22Rv1 (cell line): ENCODE measurements at regions not wholly inside any gene's neighbourhood (a gene's known extent, or its start where the extent isn't known, plus 50 kb on each side); places are given as distances from the start of the nearest gene placed in this dataset.

ENCODE experiments used
- H3K27ac ChIP-seq: fragments of 450-650 bp; 2 replicates; pipeline ENCODE4 v1.5.1; 2017
- ZFX ChIP-seq: fragments of 450-650 bp; IDR thresholded peaks from 2 replicates; pipeline ENCODE4 v1.6.1; 2017; ENCODE audit warnings: antibody characterized with exemption, borderline replicate concordance
- TF ChIP-seq, protein P1 (sequence below): fragments of 450-650 bp; IDR thresholded peaks from 2 replicates; pipeline ENCODE4 v1.5.1; 2017; ENCODE audit warnings: mild to moderate bottlenecking

DNA sequence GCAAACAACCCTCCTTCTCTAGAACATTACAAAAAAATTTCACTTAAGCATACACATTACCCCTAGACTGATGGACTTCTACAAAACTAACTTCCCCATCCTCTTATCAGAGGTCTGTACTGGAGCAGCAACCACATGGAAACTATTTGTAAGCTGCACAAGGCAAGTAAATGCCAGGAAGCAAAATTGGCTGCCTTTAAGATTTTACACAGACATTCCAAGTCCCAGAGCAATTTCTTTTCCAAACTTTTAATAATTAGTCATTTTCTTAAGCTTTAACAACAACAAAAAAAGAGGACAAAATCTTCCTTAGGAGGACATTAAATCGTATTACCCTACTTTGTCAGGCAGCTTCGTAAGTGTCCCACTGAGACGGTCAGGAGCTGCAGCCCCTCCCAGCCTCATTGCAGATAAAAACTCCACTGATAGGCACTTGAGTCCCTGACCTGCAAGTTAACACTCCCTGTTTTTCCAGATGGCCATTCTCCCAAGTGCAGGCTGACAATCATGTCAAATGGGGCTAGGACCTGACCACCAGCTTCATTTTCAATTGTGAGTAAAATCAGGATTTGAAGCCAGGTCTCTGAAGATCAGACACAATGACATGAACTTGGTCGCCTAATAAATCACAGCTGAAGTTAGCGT is 680.1 kb downstream of the DIAPH3 start:
- no peak overlapping the region for H3K27ac ChIP-seq
- TF ChIP-seq, protein P1, sequence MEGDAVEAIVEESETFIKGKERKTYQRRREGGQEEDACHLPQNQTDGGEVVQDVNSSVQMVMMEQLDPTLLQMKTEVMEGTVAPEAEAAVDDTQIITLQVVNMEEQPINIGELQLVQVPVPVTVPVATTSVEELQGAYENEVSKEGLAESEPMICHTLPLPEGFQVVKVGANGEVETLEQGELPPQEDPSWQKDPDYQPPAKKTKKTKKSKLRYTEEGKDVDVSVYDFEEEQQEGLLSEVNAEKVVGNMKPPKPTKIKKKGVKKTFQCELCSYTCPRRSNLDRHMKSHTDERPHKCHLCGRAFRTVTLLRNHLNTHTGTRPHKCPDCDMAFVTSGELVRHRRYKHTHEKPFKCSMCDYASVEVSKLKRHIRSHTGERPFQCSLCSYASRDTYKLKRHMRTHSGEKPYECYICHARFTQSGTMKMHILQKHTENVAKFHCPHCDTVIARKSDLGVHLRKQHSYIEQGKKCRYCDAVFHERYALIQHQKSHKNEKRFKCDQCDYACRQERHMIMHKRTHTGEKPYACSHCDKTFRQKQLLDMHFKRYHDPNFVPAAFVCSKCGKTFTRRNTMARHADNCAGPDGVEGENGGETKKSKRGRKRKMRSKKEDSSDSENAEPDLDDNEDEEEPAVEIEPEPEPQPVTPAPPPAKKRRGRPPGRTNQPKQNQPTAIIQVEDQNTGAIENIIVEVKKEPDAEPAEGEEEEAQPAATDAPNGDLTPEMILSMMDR = no peak
- no peak for TF ChIP-seq ZFX

DNA sequence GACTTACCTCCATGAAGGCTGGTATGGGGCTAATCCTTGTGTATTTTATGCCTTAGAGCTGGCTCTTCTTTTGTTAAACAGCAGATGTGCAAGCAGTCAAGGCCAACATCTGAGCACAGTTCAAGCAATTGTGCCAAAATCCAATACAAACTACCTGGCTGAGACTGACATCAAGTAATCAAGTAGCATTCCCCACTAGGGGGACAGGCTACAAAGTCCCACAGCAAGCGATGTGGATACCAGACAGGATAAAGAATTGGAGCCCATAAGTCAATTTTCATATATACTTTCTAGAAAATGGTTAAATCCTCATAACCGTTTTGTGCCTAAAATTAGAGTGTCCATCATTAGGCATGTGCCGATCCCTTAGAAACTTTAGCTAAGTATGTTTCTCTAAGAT is 675.8 kb downstream of the DIAPH3 start:
- no peak overlapping the region for H3K27ac ChIP-seq
- TF ChIP-seq, protein P1 = no peak
- no peak for TF ChIP-seq ZFX

DNA sequence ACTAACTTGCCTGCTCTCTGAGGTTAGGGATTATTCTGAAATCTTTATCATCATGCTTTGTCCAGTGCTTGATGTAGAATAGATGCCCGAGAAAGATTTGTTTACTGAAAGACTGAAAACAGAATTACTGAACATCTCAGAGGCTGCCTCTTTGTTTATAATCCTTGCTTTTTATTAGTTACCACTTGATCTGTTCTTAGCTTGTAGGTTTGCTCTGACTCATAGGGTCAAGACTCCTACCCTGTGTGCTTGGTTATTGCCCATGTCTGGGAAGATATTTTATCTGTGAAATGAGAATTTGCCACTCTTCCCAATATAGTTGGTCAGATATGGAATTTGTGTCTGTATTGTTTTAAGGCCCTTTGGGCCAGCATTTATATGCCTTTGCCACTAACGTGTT is 675.3 kb downstream of the DIAPH3 start:
- TF ChIP-seq ZFX = no peak
- TF ChIP-seq, protein P1 = no peak

DNA sequence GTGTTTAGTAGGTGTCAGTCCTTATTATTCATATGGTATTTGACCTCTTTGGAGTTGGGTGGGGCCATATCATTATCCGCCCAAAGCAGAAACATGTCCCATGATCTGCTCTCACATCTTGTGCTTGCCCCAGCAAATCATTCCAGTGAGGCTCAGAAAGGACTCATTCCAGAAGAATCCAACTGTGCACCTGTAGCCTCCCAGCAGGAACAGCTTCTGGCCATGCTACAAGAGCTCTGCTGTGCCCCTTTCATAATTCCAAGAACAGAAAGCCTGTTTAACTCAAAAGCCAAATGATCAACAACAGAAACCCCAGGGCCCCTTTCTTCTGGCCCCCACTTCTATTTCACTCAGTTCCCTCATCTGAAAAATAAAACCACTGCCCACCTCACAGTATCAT is 673.1 kb downstream of the DIAPH3 start:
- no peak overlapping the region for H3K27ac ChIP-seq
- TF ChIP-seq, protein P1 = no peak
- TF ChIP-seq ZFX = no peak

More for the DNA sequence above, 675.3 kb downstream of the DIAPH3 start:
- no peak overlapping the region for H3K27ac ChIP-seq

DNA sequence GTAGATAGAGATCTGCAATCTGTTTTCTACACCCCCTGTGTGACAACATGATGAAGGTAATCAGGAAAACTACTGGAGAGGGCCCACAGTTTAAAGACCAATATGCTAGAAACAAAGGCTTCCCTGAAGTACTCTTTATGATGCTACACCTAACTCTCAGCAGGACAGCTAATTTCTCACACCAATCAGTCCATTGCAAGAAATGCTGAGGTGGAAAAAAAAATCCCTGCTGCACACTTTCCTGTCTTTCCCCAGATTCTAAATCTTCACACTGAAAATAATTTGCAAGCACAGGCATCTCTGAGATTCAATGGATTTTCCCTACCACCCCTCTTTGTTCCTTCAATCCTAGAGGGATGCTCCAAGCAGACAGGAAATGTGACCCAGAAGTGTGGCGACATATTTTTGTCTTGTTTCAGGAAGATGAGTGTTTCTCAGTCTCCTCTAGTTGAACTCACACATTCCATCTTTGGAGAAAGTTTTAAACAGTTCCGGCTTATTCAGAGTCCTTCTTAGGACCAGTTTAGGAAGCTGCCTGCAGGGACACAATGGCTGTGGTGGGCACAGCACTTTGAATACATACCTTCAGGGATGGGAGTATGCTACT is 671.6 kb downstream of the DIAPH3 start:
- H3K27ac ChIP-seq = no peak overlapping the region

DNA sequence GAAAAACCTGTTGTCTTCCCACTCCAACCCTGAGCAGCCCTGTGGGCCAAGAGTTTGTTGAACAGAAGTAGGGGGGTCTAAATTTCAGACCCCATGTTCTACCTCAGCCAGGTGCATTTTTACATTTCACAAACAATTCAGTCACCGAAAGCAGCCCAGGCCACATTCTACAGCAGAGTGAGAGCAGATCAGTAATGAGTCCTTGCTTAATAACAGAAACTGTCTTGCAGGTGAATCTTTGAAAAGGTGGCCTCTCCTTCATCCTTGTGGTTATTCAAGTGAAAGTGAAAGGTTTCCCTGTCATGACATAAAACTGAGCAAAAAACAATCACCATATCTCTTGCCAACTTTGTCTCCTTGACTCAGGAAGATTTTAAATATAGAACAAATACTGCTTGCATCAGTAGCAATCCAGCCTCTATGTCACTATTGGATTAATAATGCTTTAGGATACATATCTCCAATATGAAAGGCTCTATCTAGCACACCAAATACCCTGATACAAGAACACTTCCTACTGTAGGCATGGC is 670.2 kb downstream of the DIAPH3 start:
- TF ChIP-seq ZFX = no peak
- TF ChIP-seq, protein P1 = no peak
- H3K27ac ChIP-seq = no peak overlapping the region

More for the DNA sequence above, 671.6 kb downstream of the DIAPH3 start:
- TF ChIP-seq ZFX = no peak
- TF ChIP-seq, protein P1 = no peak

DNA sequence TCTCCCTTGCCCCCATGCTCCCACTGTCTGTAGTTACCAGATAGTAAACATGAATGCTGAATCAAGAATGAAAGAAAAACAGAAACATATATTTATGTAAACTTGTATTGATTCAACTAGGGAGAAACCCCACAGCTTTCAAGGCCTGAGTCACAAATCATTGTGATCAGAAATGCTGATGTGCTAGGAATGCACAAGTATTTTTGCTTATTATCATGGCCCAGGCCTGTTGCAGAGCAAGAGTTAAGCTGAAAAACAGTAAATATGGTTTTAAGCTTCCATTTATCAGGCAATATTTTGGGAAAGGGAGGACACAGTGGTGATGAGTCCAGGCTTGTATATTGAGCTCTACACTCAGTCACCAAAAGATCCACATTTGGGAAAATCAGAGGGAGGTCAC is 669.6 kb downstream of the DIAPH3 start:
- no peak overlapping the region for H3K27ac ChIP-seq
- TF ChIP-seq, protein P1 = no peak
- TF ChIP-seq ZFX = no peak
